GM19193 (cell line): ENCODE measurements at regions not wholly inside any gene's neighbourhood (a gene's known extent, or its start where the extent isn't known, plus 50 kb on each side); places are given as distances from the start of the nearest gene placed in this dataset.

Source experiments
- POLR2A ChIP-seq: IDR thresholded peaks from 4 replicates; pipeline ENCODE4 v1.6.1; 2011; ENCODE audit not compliant: insufficient read depth, insufficient read length; ENCODE audit errors: extremely low read depth

- TF ChIP-seq POLR2A: no peak
Measured at GRCh38 chr12:127957001-127957660, 309.8 kb upstream of the TMEM132C start.

DNA sequence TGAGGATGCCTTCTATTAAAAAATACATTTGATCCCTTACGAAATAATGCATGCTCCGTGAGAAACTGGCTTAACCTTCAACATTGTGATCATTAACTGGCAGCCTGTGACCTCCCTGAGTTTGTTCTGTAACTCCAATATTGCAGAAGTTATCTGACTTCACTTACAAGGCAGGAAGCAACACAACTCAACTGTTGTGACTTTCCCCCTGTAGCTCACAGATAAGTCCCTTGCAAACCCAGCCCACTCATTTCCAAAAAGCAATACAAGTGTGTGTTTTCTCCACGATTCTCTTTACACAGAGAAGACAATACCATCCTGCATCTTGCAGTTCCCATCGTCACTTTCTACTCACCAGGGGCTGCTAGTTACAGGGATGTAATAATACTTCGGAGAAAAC lies 304.7 kb upstream of the TMEM132C start:
- TF ChIP-seq POLR2A: no peak

DNA sequence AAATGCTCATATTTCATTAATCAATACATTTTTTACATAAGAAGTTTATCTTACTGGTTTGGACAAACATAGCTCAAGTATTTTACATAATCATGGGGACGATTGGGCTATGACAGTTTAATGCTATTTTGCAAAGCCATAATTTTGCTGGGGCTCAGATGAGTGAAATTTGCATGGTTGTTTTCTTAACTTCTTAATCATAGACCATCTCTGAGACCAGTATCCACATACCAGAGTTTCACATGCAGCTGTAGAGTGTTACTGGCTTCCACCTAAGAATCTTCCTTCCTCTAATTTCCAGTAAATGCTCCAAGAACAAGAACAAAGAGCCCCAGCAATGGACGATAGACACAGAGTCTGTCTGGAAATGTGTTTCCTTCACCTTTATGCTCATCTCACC lies 303.0 kb upstream of the TMEM132C start:
- no peak for TF ChIP-seq POLR2A

- no peak for TF ChIP-seq POLR2A
Measured at GRCh38 chr12:127964717-127965116, 302.3 kb upstream of the TMEM132C start.

GRCh38 chr12:127966331-127966730 lies 300.6 kb upstream of the TMEM132C start:
- no peak for TF ChIP-seq POLR2A

DNA sequence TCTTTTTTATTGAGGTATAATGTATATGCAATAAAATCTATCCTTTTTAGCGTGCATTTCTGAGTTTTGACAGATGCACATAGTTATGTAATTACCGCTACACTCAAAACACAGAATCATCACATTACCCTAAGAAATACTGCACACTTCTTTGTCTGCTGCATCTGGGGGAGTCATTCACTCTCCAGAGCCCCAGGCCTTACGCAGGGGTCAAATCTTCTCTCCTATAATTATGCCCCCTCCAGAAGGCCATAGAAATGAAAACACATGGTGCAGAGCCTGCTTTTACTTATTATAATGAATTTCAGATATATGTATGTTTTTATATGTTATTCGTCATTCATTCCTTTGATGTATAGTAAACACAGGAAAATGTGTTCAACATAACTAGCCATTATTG lies 296.5 kb upstream of the TMEM132C start:
- TF ChIP-seq POLR2A: no peak

- TF ChIP-seq POLR2A: no peak
Measured at GRCh38 chr12:127980585-127980984, 286.4 kb upstream of the TMEM132C start.

DNA sequence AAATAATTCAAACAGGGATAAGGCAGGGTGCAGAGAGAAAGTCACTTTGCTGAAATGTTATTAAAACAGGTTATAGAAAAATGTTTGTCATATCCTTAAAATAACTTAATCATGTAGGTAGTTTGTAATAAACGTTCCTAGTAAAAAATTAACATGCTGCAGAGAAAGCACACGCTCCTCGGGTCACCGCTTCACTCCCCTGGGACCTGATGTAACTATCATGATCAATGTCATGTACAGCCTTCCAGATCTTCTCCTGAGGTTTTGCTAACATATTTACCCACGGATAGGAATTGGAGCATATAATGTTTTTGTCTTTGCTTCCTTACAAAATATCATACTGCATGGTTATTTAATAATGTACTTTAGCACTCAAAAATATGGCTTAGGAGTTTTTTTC lies 285.1 kb upstream of the TMEM132C start:
- no peak for TF ChIP-seq POLR2A

GRCh38 chr12:127984386-127985055 lies 282.4 kb upstream of the TMEM132C start:
- no peak for TF ChIP-seq POLR2A

- no peak for TF ChIP-seq POLR2A
Measured at GRCh38 chr12:127987199-127987901, 279.6 kb upstream of the TMEM132C start.

GRCh38 chr12:127991485-127991884 lies 275.5 kb upstream of the TMEM132C start:
- no peak for TF ChIP-seq POLR2A

DNA sequence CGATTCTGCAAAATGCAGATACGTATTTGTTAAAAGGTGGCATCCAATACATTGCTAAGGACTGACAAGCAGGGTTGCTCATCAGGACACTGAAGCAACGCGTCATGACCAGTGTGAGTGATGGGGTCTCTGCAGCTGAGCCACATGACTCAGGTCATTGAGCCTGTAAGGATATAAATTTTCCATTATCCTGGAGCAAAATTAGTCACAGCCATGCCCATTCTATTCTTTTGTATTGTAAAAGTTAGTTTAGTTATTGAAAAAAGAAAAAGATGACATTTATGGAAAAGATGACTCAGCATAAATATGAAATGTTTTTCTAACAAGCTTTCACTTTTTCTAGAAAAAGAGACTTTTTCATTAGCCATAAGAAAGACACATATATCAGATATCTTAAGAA lies 268.0 kb upstream of the TMEM132C start:
- TF ChIP-seq POLR2A: no peak

DNA sequence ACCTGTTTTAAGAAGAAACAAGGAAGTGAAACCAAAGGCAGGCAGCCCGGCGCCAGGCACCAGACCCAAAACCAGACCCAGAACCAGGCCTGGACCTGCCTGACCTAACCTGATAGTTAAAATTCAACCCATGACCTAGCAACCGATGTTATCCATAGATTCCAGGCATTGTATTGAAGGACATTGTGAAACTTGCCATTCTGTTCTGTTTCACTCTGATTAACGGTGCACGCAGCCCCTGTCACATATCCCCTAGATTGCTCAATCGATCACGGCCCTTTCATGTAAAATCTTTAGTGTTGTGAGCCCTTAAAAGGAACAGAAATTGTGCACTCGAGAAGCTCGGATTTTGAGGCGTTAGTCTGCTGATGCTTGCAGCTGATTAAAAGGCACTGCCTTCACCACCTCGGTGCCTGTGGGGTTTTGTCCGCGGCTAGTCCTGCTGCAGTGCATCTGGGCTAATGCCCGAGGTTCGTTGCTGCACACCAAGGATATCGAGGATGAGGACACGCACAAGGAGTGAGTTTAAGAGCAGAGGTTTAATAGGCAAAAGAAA lies 262.5 kb upstream of the TMEM132C start:
- no peak for TF ChIP-seq POLR2A

DNA sequence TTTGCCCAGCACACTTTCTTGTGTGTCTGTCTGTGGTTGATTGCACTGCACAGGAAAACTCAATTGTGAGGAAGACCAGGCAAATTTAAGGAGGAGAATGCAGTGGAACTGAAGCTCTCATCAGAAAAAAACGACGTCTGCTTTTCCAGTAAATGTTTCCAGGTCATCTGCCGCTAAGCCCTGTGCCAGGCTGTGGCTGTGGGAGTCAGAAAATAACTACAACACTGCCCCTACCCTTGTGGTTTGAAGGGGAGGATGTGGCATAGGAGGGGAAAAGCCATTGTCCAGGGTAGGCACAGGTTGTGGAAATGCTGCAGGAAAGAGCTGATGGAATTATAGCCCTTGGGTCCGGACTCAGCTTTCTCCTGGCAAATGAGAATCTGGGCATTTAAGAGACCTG lies 259.7 kb upstream of the TMEM132C start:
- no peak for TF ChIP-seq POLR2A

- TF ChIP-seq POLR2A: no peak
Measured at GRCh38 chr12:128008341-128008740, 258.6 kb upstream of the TMEM132C start.

- no peak for TF ChIP-seq POLR2A
Measured at GRCh38 chr12:128009108-128009507, 257.9 kb upstream of the TMEM132C start.
